ENCODE measurements at regions not wholly inside any gene's neighbourhood (a gene's known extent, or its start where the extent isn't known, plus 50 kb on each side); places are given as distances from the start of the nearest gene placed in this dataset.

DNA sequence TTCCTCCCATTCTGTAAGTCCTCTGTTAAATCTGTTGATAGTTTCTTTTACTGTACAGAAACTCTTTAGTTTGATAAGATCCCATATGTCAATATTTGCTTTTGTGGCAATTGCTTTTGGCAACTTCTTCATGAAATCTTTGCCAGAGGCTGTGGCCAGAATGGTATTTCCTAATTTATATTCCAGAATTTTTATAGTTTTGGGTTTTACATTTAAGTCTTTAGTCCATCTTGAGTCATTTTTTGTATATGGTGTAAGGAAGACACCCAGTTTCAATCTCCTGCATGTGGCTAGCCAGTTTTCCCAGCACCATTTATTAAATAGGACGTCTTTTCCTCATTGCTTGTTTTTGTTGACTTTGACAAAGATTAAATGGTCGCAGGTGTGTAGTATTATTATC, 372.4 kb upstream of the CADM2 start (continued):
- no peak for TF ChIP-seq EZH2 (IDR thresholded peaks at IDR 0.05; ENCODE audit: low read depth, low read length, severe bottlenecking)
- TF ChIP-seq, protein P1, sequence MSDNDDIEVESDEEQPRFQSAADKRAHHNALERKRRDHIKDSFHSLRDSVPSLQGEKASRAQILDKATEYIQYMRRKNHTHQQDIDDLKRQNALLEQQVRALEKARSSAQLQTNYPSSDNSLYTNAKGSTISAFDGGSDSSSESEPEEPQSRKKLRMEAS (IDR thresholded peaks at IDR 0.05): no peak
